Gastrocnemius medialis (tissue), 4 donors: ENCODE measurements at regions not wholly inside any gene's neighbourhood (a gene's known extent, or its start where the extent isn't known, plus 50 kb on each side); places are given as distances from the start of the nearest gene placed in this dataset.
"Not testable (repeated sequence)": the region's sequence is repeated elsewhere in the genome, so short reads cannot be mapped to it uniquely, and the experiment has no call there.

Experiments
- ATAC-seq, 2 donors: fragments of 150-250 bp; one replicate each; pipeline ENCODE4 v1.9.1; 2016
- DNase-seq, 2 donors: peaks; one replicate each; pipeline ENCODE4 v3.0.0-alpha.2; 2019
- H3K27ac ChIP-seq, 4 donors: fragments of 200-600 bp; sonication (generic); 1 replicate in 1 of 4; 2 replicates in 3 of 4; pipeline ENCODE4 v1.5.1; 2016 to 2018; ENCODE audit warnings: mild to moderate bottlenecking in 2 of 4, moderate library complexity in 1 of 4
- H3K27me3 ChIP-seq, 3 donors: fragments of 200-600 bp; sonication (generic) in 2 of 3; 1 replicate in 1 of 3; 2 replicates in 2 of 3; pipeline versions ENCODE4 v1.5.1 to v1.6.0; 2016 to 2019; ENCODE audit warnings: mild to moderate bottlenecking in 1 of 3, moderate library complexity in 1 of 3
- H3K36me3 ChIP-seq, 2 donors: fragments of 200-600 bp; sonication (generic) in 1 of 2; one replicate each; pipeline ENCODE4 v1.5.1; 2017 to 2018
- H3K4me1 ChIP-seq, 2 donors: fragments of 200-600 bp; sonication (generic) in 1 of 2; one replicate each; pipeline ENCODE4 v1.5.1; 2016 to 2017; ENCODE audit warnings: mild to moderate bottlenecking in 2 of 2
- H3K4me3 ChIP-seq, 4 donors: fragments of 200-600 bp; sonication (generic) in 3 of 4; 1 replicate in 1 of 4; 2 replicates in 3 of 4; pipeline ENCODE4 v1.5.1; 2016 to 2019; ENCODE audit warnings: mild to moderate bottlenecking in 2 of 4
- H3K9me3 ChIP-seq, 3 donors: fragments of 200-600 bp; sonication (generic) in 2 of 3; 1 replicate in 1 of 3; 2 replicates in 2 of 3; pipeline ENCODE4 v1.5.1; 2016 to 2019
- POLR2A ChIP-seq, 2 donors: fragments of 450-650 bp; IDR thresholded peaks; one replicate each; pipeline ENCODE4 v1.6.1; 2017; ENCODE audit warnings: antibody characterized with exemption in 2 of 2, mild to moderate bottlenecking in 2 of 2, moderate library complexity in 2 of 2
- in situ Hi-C, 4 donors: fragments of 200-750 bp; cut with MboI; loops; one replicate each; pipeline versions ENCODE4 v1.15.0 to v1.8.0; 2017; ENCODE audit warnings: low sequenced_read_pairs in 4 of 4
- intact Hi-C: fragments of 100-400 bp; cut with DNase I; formaldehyde crosslinking; loops from one replicate; pipeline ENCODE4 v1.15.1; 2023; ENCODE audit warnings: low total_unique reads
- TF ChIP-seq, protein P1 (sequence below), 5 experiments: fragments of 450-650 bp in 3 of 5; fragments of 200-600 bp in 2 of 5; sonication (generic) in 2 of 5; IDR thresholded peaks in 4 of 5; conservative IDR thresholded peaks in 1 of 5; 1 replicate in 4 of 5; 2 replicates in 1 of 5; pipeline ENCODE4 v1.5.1; 2016 to 2019; ENCODE audit warnings: antibody characterized with exemption in 5 of 5, mild to moderate bottlenecking in 3 of 5, moderate library complexity in 3 of 5

- Histone ChIP-seq H3K27me3 (no peaks in the 10 kb centered on the region), H3K9me3 (no peaks in the 10 kb centered on the region), H3K36me3 (no peaks in the 10 kb centered on the region), H3K4me3 (no peak overlapping the region), H3K4me1 (no peaks in the 10 kb centered on the region), H3K27ac (no peak overlapping the region)
- in situ Hi-C loops (no loop called here), intact Hi-C loops (no loop called here)
- TF ChIP-seq, protein P1, sequence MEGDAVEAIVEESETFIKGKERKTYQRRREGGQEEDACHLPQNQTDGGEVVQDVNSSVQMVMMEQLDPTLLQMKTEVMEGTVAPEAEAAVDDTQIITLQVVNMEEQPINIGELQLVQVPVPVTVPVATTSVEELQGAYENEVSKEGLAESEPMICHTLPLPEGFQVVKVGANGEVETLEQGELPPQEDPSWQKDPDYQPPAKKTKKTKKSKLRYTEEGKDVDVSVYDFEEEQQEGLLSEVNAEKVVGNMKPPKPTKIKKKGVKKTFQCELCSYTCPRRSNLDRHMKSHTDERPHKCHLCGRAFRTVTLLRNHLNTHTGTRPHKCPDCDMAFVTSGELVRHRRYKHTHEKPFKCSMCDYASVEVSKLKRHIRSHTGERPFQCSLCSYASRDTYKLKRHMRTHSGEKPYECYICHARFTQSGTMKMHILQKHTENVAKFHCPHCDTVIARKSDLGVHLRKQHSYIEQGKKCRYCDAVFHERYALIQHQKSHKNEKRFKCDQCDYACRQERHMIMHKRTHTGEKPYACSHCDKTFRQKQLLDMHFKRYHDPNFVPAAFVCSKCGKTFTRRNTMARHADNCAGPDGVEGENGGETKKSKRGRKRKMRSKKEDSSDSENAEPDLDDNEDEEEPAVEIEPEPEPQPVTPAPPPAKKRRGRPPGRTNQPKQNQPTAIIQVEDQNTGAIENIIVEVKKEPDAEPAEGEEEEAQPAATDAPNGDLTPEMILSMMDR (IDR thresholded peaks at IDR 0.05 in 4 of 5, conservative IDR thresholded peaks at IDR 0.05 in 1 of 5), result no peak
- no peak for TF ChIP-seq POLR2A (IDR thresholded peaks at IDR 0.05)
- ATAC-seq (no peak), DNase-seq (no peak)
These were observed 861.3 kb downstream of the ZPLD1 start for GRCh38 chr3:103295974-103296570.

DNA sequence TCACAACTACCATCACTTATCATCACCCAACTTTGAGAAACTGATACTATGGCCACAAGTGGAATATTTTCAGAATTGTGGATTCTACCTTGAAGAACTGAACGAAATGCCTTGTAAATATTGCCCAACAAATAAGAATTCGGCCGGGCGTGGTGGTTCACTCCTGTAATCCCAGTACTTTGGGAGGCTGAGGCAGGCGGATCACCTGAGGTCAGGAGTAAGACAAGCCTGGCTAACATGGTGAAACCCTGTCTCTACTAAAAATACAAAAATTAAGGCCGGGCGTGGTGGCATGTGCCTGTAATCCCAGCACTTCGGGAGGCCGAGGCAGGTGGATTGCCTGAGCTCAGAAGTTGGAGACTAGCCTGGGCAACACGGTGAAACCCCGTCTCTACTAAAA, 862.7 kb downstream of the ZPLD1 start:
- H3K4me3 ChIP-seq, H3K27me3 ChIP-seq, H3K9me3 ChIP-seq, ATAC-seq, H3K4me1 ChIP-seq, H3K27ac ChIP-seq, in situ Hi-C loops, DNase-seq, H3K36me3 ChIP-seq, intact Hi-C loops: not testable (repeated sequence)

DNA sequence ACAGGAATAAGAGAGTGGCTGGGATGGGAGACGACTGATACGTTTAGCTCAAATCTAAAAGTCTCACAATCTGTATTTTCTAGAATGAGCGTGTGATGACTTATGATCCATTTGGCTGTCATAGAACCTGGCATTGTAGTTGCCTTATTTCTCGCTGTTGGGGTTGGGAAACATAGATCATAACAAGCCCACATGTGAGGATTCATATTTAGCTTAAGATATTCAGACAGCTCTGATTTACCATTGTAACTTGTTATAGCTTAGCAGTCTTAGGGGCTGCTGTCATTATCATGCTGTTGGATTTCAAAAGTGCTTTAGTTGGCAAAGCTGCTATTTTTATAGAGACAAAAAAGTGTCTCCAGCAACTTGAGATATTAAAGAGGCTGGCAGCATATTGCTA, 871.3 kb downstream of the ZPLD1 start:
- no peak for ATAC-seq
- in situ Hi-C loops, result no loop called here

GRCh38 chr3:103308921-103309320, 874.1 kb downstream of the ZPLD1 start:
- in situ Hi-C loops, result no loop called here
- TF ChIP-seq POLR2A (IDR thresholded peaks at IDR 0.05), result no peak
- no peaks in the 10 kb centered on the region for H3K4me1 ChIP-seq
- H3K36me3 ChIP-seq, result no peaks in the 10 kb centered on the region
- no peaks in the 10 kb centered on the region for H3K27me3 ChIP-seq
- H3K4me3 ChIP-seq, result no peak overlapping the region
- H3K27ac ChIP-seq, result no peak overlapping the region
- H3K9me3 ChIP-seq, result no peaks in the 10 kb centered on the region
- no peak for DNase-seq
- no peak for ATAC-seq
- intact Hi-C loops, result no loop called here

More for the DNA sequence above, 871.3 kb downstream of the ZPLD1 start:
- H3K27ac ChIP-seq, result no peak overlapping the region
- no peak overlapping the region for H3K4me3 ChIP-seq
- H3K9me3 ChIP-seq, result no peaks in the 10 kb centered on the region
- H3K4me1 ChIP-seq, result no peaks in the 10 kb centered on the region
- no peak for DNase-seq
- no peaks in the 10 kb centered on the region for H3K27me3 ChIP-seq
- no peaks in the 10 kb centered on the region for H3K36me3 ChIP-seq
- intact Hi-C loops, result no loop called here
- no peak for TF ChIP-seq POLR2A (IDR thresholded peaks at IDR 0.05)
- TF ChIP-seq, protein P1 (IDR thresholded peaks at IDR 0.05 in 4 of 5, conservative IDR thresholded peaks at IDR 0.05 in 1 of 5), result no peak

GRCh38 chr3:103319912-103320311, 885.1 kb downstream of the ZPLD1 start:
- TF ChIP-seq, protein P1 (IDR thresholded peaks at IDR 0.05 in 4 of 5, conservative IDR thresholded peaks at IDR 0.05 in 1 of 5), result no peak
- no peak for TF ChIP-seq POLR2A (IDR thresholded peaks at IDR 0.05)
- in situ Hi-C loops, result no loop called here

More at GRCh38 chr3:103319912-103320311, 885.1 kb downstream of the ZPLD1 start:
- ATAC-seq, result no peak
- Histone ChIP-seq H3K9me3 (no peaks in the 10 kb centered on the region), H3K36me3 (no peaks in the 10 kb centered on the region), H3K4me3 (no peak overlapping the region), H3K27ac (no peak overlapping the region), H3K27me3 (no peaks in the 10 kb centered on the region), H3K4me1 (no peaks in the 10 kb centered on the region)
- no peak for DNase-seq
- intact Hi-C loops, result no loop called here
